ENCODE measurements at regions not wholly inside any gene's neighbourhood (a gene's known extent, or its start where the extent isn't known, plus 50 kb on each side); places are given as distances from the start of the nearest gene placed in this dataset.
"Not testable (repeated sequence)": the region's sequence is repeated elsewhere in the genome, so short reads cannot be mapped to it uniquely, and the experiment has no call there.

GRCh38 chr5:13072936-13073335, 871.6 kb downstream of the DNAH5 start:
- FAIRE-seq; CTCF ChIA-PET (ENCODE audit: partially characterized antibody); H3K23me2 ChIP-seq (ENCODE audit: low read depth, low read length); POLR2A ChIA-PET (ENCODE audit: partially characterized antibody); H2AK5ac ChIP-seq (ENCODE audit: low read depth, low read length); DNase-seq (ENCODE audit: low read depth in 1 of 2, low spot score in 2 of 2); H3K14ac ChIP-seq (ENCODE audit: insufficient read length); H4K5ac ChIP-seq (ENCODE audit: insufficient read length, low read depth, low read length); H3K79me1 ChIP-seq (ENCODE audit: low read depth, low read length); H3K18ac ChIP-seq (ENCODE audit: extremely low read depth, low read length); H2BK120ac ChIP-seq (replicated peaks; ENCODE audit: low read depth, low read length); H3K4me1 ChIP-seq (replicated peaks in 1 of 4; ENCODE audit: control insufficient read depth in 3 of 4, insufficient read depth in 4 of 4, low read length in 3 of 4); H3K23ac ChIP-seq (ENCODE audit: insufficient read length); H2BK12ac ChIP-seq (ENCODE audit: low read depth, low read length); H3K4ac ChIP-seq (replicated peaks; ENCODE audit: insufficient read length, low read depth, low read length); H3K9ac ChIP-seq (replicated peaks in 1 of 4; ENCODE audit: extremely low read depth in 1 of 4, low read depth in 3 of 4, low read length in 3 of 4); H3K36me3 ChIP-seq (ENCODE audit: control insufficient read depth in 2 of 4, insufficient read depth in 4 of 4, low read length in 3 of 4); H2BK15ac ChIP-seq (ENCODE audit: low read length); H3K79me2 ChIP-seq (ENCODE audit: control insufficient read depth in 1 of 2, insufficient read depth in 2 of 2, low read length in 2 of 2); H3K27me3 ChIP-seq (replicated peaks in 1 of 4; ENCODE audit: control insufficient read depth in 3 of 4, extremely low read depth in 1 of 4, insufficient read depth in 3 of 4, low read length in 3 of 4); H3K27ac ChIP-seq (ENCODE audit: low read depth, low read length); H2BK5ac ChIP-seq (ENCODE audit: low read depth, low read length); H2BK20ac ChIP-seq (ENCODE audit: low read length); H2AFZ ChIP-seq (ENCODE audit: low read length); H3K56ac ChIP-seq (replicated peaks; ENCODE audit: insufficient read length, low read depth, low read length); H3K4me3 ChIP-seq (ENCODE audit: extremely low read depth in 1 of 4, insufficient read depth in 2 of 4, low read depth in 3 of 4, low read length in 4 of 4); H3K4me2 ChIP-seq (ENCODE audit: insufficient read depth in 1 of 2, low read depth in 2 of 2, low read length in 2 of 2); H4K20me1 ChIP-seq (replicated peaks in 1 of 2; ENCODE audit: control insufficient read depth in 1 of 2, insufficient read depth in 2 of 2, low read length in 2 of 2); H4K91ac ChIP-seq (replicated peaks; ENCODE audit: insufficient read length, low read length); H4K8ac ChIP-seq (ENCODE audit: extremely low read depth, insufficient read depth, low read length): not testable (repeated sequence)
- peaks cover 7 to 17% of the 10 kb centered on the region in 2 experiments; a peak in 3 of 4 replicates for H3K9me3 ChIP-seq (ENCODE audit: insufficient read depth in 2 of 2, low read depth in 1 of 2, low read length in 1 of 2)
- 90% methylated on average over 4 of the region's 4 CpGs; no CpG with 5 or more reads in 1 of the 2 experiments for WGBS, 2 experiments (ENCODE audit: extremely low coverage in 1 of 2, insufficient coverage in 1 of 2, insufficient read length in 1 of 2, insufficient replicate concordance in 2 of 2, low coverage in 1 of 2, low lambda C conversion rate in 2 of 2, missing lambda C conversion rate in 1 of 2)
- TF ChIP-seq EP300 (IDR thresholded peaks at IDR 0.05; ENCODE audit: borderline replicate concordance in 1 of 2, low read depth in 2 of 2, low read length in 2 of 2): peak in 1 of 2 experiments; percentile 24; a peak in 1 of 3 replicates

Data from H1 (cell line).